GM23248 (cell line): ENCODE measurements at regions not wholly inside any gene's neighbourhood (a gene's known extent, or its start where the extent isn't known, plus 50 kb on each side); places are given as distances from the start of the nearest gene placed in this dataset.

Experiments used
- EZH2 ChIP-seq: fragments of 200-600 bp; sonication (generic); IDR thresholded peaks from 2 replicates; pipeline ENCODE4 v1.6.1; 2018; ENCODE audit warnings: antibody characterized with exemption, mild to moderate bottlenecking; ENCODE audit not compliant: insufficient read depth, poor library complexity, severe bottlenecking
- EZH2phosphoT487 ChIP-seq: fragments of 200-600 bp; sonication (generic); IDR thresholded peaks from 2 replicates; pipeline ENCODE4 v1.6.1; 2018; ENCODE audit warnings: antibody characterized with exemption, moderate library complexity, mild to moderate bottlenecking, low read depth; ENCODE audit not compliant: insufficient read depth

- no peak for TF ChIP-seq EZH2
- no peak for TF ChIP-seq EZH2phosphoT487
Measured at GRCh38 chr14:71308671-71309070, 401.4 kb downstream of the PCNX1 start.
